Stimulated activated CD8-positive, alpha-beta memory T cell treated with anti-CD3 and anti-CD28 coated beads, Interleukin-15, amount 100 ng/mL, for 1 hour (primary cell): ENCODE measurements at regions not wholly inside any gene's neighbourhood (a gene's known extent, or its start where the extent isn't known, plus 50 kb on each side); places are given as distances from the start of the nearest gene placed in this dataset.

Source experiments
- DNase-seq: peaks from one replicate; pipeline ENCODE4 v3.0.0-alpha.2; 2020; ENCODE audit warnings: low read depth

- DNase-seq = no peak
Measured at GRCh38 chr2:58959996-58960395, 718.9 kb upstream of the FANCL start.

GRCh38 chr2:58957188-58957840 is 716.2 kb upstream of the FANCL start:
- DNase-seq = no peak

- no peak for DNase-seq
Measured at GRCh38 chr2:58954880-58955385, 713.8 kb upstream of the FANCL start.

GRCh38 chr2:58951722-58952121 is 710.6 kb upstream of the FANCL start:
- DNase-seq = no peak

- DNase-seq = no peak
Measured at GRCh38 chr2:58950795-58951462, 709.8 kb upstream of the FANCL start.

GRCh38 chr2:58939388-58939787 is 698.3 kb upstream of the FANCL start:
- DNase-seq = no peak

GRCh38 chr2:58938988-58939387 is 697.9 kb upstream of the FANCL start:
- no peak for DNase-seq

- no peak for DNase-seq
Measured at GRCh38 chr2:58932801-58933200, 691.7 kb upstream of the FANCL start.

- no peak for DNase-seq
Measured at GRCh38 chr2:58930537-58930936, 689.4 kb upstream of the FANCL start.

- DNase-seq = no peak
Measured at GRCh38 chr2:58928973-58929372, 687.8 kb upstream of the FANCL start.

GRCh38 chr2:58928391-58928790 is 687.3 kb upstream of the FANCL start:
- no peak for DNase-seq

- no peak for DNase-seq
Measured at GRCh38 chr2:58926112-58926511, 685.0 kb upstream of the FANCL start.

- DNase-seq = no peak
Measured at GRCh38 chr2:58925676-58926081, 684.6 kb upstream of the FANCL start.

- no peak for DNase-seq
Measured at GRCh38 chr2:58923869-58924268, 682.7 kb upstream of the FANCL start.

- DNase-seq = no peak
Measured at GRCh38 chr2:58922245-58922644, 681.1 kb upstream of the FANCL start.

GRCh38 chr2:58921676-58922075 is 680.6 kb upstream of the FANCL start:
- DNase-seq = no peak

GRCh38 chr2:58920001-58920400 is 678.9 kb upstream of the FANCL start:
- no peak for DNase-seq

GRCh38 chr2:58919316-58919715 is 678.2 kb upstream of the FANCL start:
- no peak for DNase-seq

GRCh38 chr2:58918141-58918540 is 677.0 kb upstream of the FANCL start:
- DNase-seq = no peak

GRCh38 chr2:58917596-58917995 is 676.5 kb upstream of the FANCL start:
- no peak for DNase-seq

- no peak for DNase-seq
Measured at GRCh38 chr2:58916063-58916462, 674.9 kb upstream of the FANCL start.

- no peak for DNase-seq
Measured at GRCh38 chr2:58914733-58915505, 673.8 kb upstream of the FANCL start.
